ENCODE measurements at regions not wholly inside any gene's neighbourhood (a gene's known extent, or its start where the extent isn't known, plus 50 kb on each side); places are given as distances from the start of the nearest gene placed in this dataset.
"Not testable (repeated sequence)": the region's sequence is repeated elsewhere in the genome, so short reads cannot be mapped to it uniquely, and the experiment has no call there.

GRCh38 chr7:93830141-93830925 is 60.2 kb downstream of the TFPI2 start:
- in situ Hi-C loops (cut with HindIII; ENCODE audit: low pct_ligation_motif_present, low pct_unique_long_range_greater_than_20kb, low sequenced_read_pairs) = no loop called here
- DNase-seq = no peak

DNA sequence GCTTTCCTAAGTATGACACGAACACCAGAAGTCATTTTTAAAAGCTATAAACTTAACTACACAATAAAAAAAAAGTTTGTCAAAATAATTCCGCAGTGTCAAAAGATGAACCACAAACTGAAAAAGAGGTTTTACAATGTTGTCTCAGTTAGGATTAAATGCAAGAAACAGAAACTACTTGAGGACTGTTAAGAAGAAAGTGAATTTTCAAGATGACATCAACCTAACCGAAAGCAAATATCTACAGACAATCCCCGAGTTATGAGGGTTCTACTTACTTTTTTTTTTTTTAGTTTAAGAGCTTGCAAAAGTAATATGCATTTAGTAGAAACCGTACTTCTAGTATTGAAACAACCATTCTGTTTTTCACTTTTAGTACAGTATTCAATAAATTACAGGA is 62.3 kb downstream of the TFPI2 start:
- in situ Hi-C loops (cut with HindIII; ENCODE audit: low pct_ligation_motif_present, low pct_unique_long_range_greater_than_20kb, low sequenced_read_pairs) = no loop called here
- DNase-seq = no peak

- in situ Hi-C loops (cut with HindIII; ENCODE audit: low pct_ligation_motif_present, low pct_unique_long_range_greater_than_20kb, low sequenced_read_pairs) = no loop called here
- DNase-seq = no peak
Observed at GRCh38 chr7:93823621-93824020, 66.9 kb downstream of the TFPI2 start.

- in situ Hi-C loops (cut with HindIII; ENCODE audit: low pct_ligation_motif_present, low pct_unique_long_range_greater_than_20kb, low sequenced_read_pairs) = no loop called here
- DNase-seq = no peak
Observed at GRCh38 chr7:93821463-93821862, 69.1 kb downstream of the TFPI2 start.

GRCh38 chr7:93819699-93820098 is 70.9 kb downstream of the TFPI2 start:
- no peak for DNase-seq
- in situ Hi-C loops (cut with HindIII; ENCODE audit: low pct_ligation_motif_present, low pct_unique_long_range_greater_than_20kb, low sequenced_read_pairs) = no loop called here

DNA sequence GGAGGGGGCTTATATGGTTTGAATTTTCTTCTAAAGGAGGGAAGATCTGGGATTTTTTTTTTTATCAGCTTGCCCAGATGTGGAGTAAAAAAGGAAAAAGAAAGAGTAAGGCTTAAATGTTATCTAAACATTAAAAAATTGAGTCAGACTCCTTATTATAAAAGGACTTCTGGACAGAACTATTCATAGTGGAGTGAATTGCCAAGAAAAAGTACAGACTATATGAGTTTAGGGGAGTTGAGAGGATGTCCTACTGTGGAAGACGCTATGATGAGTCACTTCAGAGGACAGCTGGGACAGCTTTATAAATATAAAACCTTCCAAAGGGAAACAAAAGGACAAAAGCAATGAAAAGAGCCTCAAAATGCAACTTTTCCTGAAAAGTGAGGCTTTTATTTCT is 73.0 kb downstream of the TFPI2 start:
- in situ Hi-C loops (cut with HindIII; ENCODE audit: low pct_ligation_motif_present, low pct_unique_long_range_greater_than_20kb, low sequenced_read_pairs) = no loop called here
- DNase-seq = no peak

DNA sequence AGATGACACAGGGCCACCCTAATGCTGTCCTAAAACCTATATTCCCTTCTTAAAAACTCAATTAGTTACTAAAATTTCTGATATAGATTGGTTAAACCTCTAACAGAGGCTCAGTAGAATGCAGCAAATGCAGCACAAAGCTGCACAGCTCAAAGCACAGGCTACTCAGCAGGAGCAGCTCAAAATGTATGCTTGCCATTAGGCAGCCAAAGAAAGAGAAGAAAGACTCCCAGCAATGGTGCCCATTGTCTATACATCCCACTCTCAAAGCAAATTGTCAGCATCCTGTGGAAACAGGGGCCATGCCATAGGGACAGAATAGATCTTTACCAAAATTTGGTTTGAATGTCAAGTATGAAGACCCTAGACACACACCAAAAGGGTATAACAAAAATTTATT is 73.5 kb downstream of the TFPI2 start:
- in situ Hi-C loops (cut with HindIII; ENCODE audit: low pct_ligation_motif_present, low pct_unique_long_range_greater_than_20kb, low sequenced_read_pairs) = no loop called here
- DNase-seq = no peak

DNA sequence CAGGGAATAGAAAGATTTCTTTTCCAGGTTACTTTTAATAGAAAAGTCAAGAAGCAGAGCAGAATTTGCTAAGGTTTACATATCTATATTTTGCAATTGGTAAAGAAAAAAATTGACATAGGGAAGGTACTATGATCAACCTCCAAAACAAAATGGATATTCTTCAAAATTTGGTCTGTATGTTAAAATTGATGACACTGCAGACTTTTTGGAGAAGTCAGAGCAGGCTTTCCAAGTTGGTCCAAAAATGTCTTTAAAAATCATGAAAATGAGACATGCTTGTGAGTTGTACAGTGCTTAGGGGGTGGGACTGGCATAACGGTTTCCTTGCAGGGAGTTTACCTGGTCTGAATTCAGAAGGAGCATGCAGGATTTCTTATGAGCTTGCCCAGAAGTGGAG is 77.0 kb downstream of the TFPI2 start:
- in situ Hi-C loops (cut with HindIII; ENCODE audit: low pct_ligation_motif_present, low pct_unique_long_range_greater_than_20kb, low sequenced_read_pairs) = no loop called here
- no peak for DNase-seq

DNA sequence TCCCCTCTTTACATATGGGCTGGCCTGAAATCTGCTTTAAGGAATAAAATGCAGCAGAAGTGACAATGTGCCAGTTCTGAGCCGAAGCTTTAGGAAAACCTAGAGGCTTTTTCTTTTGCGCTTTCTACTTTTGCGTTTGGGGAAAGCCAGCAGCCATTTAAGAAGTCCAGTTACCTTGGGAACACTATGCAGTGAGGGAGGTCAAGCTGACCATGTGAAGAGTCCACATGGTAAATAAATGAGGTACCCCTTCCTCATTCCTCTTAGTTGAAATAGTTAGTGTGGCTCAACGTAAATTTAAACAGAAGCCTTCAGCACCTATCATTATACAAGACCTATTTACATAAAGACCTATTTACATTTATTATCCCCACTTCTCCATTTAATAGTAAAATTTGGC is 78.5 kb downstream of the TFPI2 start:
- in situ Hi-C loops (cut with HindIII; ENCODE audit: low pct_ligation_motif_present, low pct_unique_long_range_greater_than_20kb, low sequenced_read_pairs) = no loop called here
- no peak for DNase-seq

GRCh38 chr7:93811198-93811597 is 79.4 kb downstream of the TFPI2 start:
- in situ Hi-C loops (cut with HindIII; ENCODE audit: low pct_ligation_motif_present, low pct_unique_long_range_greater_than_20kb, low sequenced_read_pairs) = no loop called here
- no peak for DNase-seq

DNA sequence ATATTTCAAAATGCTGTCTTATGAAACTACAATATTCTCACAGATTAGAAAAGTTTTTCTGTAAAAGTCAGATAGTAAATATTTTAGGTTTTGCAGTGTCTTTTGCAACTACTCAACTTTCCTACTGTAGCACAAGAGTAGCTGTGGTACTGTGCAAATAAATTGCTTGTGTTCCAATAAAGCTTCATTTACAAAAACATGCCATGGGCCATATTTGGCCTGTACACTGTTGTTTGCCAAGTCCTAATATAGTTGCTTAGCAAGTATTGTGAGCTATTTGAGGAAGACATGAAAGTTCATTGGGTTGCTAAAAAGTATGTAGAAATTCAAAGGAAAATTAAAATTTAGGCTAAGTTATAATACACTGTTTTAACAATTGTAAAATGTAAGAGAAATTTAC is 80.0 kb downstream of the TFPI2 start:
- DNase-seq = no peak
- in situ Hi-C loops (cut with HindIII; ENCODE audit: low pct_ligation_motif_present, low pct_unique_long_range_greater_than_20kb, low sequenced_read_pairs) = no loop called here

- DNase-seq = no peak
- in situ Hi-C loops (cut with HindIII; ENCODE audit: low pct_ligation_motif_present, low pct_unique_long_range_greater_than_20kb, low sequenced_read_pairs) = no loop called here
Observed at GRCh38 chr7:93804726-93805125, 85.8 kb downstream of the TFPI2 start.

DNA sequence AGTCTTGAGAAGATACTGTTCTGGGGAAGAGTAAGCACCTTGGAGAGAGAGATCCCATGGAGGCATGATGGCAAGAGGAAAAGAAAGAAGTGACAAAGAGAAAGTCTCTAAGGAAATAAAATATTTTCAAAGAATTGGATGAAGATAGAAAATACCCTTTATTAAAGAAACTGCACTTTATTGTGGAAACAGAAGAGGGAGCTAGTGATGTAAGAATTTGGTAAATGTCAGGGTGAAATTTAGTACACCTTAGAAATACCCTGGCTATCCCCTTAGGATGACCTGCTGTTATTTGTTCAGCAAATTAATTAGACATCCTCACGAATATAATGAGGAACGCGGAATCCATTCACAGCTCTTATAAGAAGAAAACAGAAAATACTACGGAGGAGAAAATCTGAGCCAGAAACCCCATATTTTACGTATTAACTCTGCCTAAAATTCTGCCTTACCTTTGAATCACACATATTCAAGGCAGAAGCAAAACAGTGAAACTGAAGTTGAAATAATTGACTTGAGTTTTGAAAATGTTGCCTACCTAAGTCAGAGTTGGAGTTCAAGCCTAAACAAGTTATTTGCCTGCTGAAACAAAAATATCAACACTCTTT is 90.7 kb downstream of the TFPI2 start:
- peak; percentile 55 for DNase-seq
- in situ Hi-C loops (cut with HindIII; ENCODE audit: low pct_ligation_motif_present, low pct_unique_long_range_greater_than_20kb, low sequenced_read_pairs) = no loop called here

DNA sequence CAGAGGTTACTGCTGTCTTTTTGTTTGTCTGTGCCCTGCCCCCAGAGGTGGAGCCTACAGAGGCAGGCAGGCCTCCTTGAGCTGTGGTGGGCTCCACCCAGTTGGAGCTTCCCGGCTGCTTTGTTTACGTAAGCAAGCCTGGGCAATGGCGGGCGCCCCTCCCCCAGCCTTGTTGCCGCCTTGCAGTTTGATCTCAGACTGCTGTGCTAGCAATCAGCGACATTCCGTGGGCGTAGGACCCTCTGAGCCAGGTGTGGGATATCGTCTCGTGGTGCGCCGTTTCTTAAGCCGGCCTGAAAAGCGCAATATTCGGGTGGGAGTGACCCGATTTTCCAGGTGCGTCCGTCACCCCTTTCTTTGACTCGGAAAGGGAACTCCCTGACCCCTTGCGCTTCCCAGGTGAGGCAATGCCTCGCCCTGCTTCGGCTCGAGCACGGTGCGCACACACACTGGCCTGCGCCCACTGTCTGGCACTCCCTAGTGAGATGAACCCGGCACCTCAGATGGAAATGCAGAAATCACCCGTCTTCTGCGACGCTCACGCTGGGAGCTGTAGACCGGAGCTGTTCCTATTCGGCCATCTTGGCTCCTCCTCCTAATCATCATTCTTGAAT is 97.4 kb downstream of the TFPI2 start:
- in situ Hi-C loops (cut with HindIII; ENCODE audit: low pct_ligation_motif_present, low pct_unique_long_range_greater_than_20kb, low sequenced_read_pairs); DNase-seq: not testable (repeated sequence)

- in situ Hi-C loops (cut with HindIII; ENCODE audit: low pct_ligation_motif_present, low pct_unique_long_range_greater_than_20kb, low sequenced_read_pairs) = no loop called here
- DNase-seq = no peak
Observed at GRCh38 chr7:93779115-93779514, 111.4 kb downstream of the TFPI2 start.

DNA sequence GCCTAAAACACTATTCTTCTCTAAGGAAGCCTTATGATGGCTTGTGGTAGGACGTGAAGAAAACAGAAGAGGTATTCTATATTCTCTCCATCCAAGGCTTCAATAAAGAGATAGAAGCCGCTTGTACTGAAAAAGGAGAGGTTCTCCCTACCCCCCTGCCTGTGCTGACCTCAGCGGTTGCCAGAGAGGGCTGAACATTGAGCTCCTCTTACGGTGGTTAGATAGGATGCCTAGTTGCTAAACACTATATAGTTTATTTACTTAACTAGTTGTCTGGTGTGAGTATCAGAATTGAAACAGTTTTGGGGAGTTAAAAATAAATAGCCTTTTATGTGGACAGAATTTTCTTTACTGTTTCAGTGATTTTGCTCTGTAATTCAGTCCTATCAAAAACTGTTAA is 112.2 kb downstream of the TFPI2 start:
- in situ Hi-C loops (cut with HindIII; ENCODE audit: low pct_ligation_motif_present, low pct_unique_long_range_greater_than_20kb, low sequenced_read_pairs) = no loop called here
- no peak for DNase-seq

DNA sequence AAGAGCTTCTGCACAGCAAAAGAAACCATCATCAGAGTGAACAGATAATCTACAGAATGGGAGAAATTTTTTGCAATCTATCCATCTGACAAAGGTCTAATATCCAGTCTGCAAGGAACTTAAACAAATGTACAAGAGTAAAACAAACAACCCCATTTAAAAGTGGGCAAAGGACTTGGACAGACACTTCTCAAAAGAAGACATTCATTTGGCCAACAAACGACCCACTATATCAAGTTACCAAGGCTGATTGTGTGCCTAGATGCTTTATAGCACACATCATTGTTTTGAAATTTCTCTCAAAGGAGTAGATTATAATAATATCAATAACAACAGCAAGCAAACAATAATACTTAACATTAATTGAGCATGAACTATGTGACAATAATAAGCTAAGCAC is 117.1 kb downstream of the TFPI2 start:
- in situ Hi-C loops (cut with HindIII; ENCODE audit: low pct_ligation_motif_present, low pct_unique_long_range_greater_than_20kb, low sequenced_read_pairs) = no loop called here
- DNase-seq = no peak

DNA sequence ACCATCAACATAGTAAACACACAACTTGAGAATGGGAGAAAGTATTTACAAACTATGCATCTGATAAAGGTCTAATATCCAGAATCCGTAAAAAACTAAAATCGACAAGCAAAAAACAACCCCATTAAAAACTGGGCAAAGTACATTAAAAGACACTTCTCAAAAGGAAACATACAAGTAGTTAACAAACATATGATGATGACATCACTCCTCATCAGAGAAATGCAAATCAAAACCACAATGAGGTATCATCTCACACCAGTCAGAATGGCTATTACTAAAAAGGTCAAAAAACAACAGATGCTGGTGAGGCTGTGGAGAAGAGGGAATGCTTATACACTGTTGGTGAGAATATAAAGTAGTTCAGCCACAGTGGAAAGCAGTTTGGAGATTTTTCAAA is 125.1 kb downstream of the TFPI2 start:
- DNase-seq = no peak
- in situ Hi-C loops (cut with HindIII; ENCODE audit: low pct_ligation_motif_present, low pct_unique_long_range_greater_than_20kb, low sequenced_read_pairs) = no loop called here

GRCh38 chr7:93758631-93759030 is 131.9 kb downstream of the TFPI2 start:
- DNase-seq = peak; percentile 80
- in situ Hi-C loops (cut with HindIII; ENCODE audit: low pct_ligation_motif_present, low pct_unique_long_range_greater_than_20kb, low sequenced_read_pairs) = no loop called here

DNA sequence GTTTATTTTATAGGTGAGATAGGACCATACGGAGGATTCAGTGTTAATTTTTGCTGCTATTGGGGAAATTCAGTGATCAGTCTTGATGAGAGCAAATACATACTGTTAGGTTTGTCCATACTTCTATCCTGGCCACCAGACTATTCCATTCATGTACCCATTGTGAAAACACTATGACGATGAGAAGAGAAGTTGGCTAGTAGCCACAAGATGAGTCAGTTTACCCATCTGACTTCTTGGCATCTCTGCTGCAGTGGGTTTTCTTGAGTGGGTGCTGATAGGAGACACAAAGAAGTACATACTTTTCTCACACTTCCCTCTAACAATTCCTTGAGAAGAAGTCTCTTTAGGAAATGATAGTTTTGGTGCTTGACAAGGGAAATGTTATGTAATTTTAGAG is 133.1 kb downstream of the TFPI2 start:
- in situ Hi-C loops (cut with HindIII; ENCODE audit: low pct_ligation_motif_present, low pct_unique_long_range_greater_than_20kb, low sequenced_read_pairs) = no loop called here
- peak; percentile 25 for DNase-seq

Data from ACHN (cell line).